GM12874 (cell line): ENCODE measurements at regions not wholly inside any gene's neighbourhood (a gene's known extent, or its start where the extent isn't known, plus 50 kb on each side); places are given as distances from the start of the nearest gene placed in this dataset.

Experiments
- TF ChIP-seq, protein P1 (sequence below): IDR thresholded peaks from 2 replicates; pipeline ENCODE4 v1.5.1; 2011; ENCODE audit warnings: low read depth, mild to moderate bottlenecking, control low read depth, low read length, moderate library complexity; ENCODE audit not compliant: insufficient read depth

DNA sequence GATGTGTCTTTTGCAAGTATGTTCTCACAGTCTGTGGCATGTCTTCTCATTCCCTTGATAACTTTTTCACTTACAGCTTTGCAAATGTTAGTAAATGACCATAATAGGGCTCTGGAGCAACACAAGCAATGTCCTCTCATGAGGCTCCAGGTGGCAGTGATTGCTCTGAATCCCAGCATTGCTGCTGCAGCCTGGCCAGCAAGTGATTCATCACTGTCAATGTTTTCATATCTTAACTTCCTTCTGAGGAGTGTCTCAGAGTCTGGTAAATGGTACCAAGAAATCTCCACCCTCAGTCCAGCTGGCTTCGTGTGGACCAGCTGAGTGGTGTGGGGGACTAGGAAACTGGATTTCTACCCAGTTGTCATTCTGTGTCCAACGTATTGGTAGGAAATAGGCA lies 139.6 kb downstream of the MYLK4 start:
- TF ChIP-seq, protein P1, sequence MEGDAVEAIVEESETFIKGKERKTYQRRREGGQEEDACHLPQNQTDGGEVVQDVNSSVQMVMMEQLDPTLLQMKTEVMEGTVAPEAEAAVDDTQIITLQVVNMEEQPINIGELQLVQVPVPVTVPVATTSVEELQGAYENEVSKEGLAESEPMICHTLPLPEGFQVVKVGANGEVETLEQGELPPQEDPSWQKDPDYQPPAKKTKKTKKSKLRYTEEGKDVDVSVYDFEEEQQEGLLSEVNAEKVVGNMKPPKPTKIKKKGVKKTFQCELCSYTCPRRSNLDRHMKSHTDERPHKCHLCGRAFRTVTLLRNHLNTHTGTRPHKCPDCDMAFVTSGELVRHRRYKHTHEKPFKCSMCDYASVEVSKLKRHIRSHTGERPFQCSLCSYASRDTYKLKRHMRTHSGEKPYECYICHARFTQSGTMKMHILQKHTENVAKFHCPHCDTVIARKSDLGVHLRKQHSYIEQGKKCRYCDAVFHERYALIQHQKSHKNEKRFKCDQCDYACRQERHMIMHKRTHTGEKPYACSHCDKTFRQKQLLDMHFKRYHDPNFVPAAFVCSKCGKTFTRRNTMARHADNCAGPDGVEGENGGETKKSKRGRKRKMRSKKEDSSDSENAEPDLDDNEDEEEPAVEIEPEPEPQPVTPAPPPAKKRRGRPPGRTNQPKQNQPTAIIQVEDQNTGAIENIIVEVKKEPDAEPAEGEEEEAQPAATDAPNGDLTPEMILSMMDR: no peak

DNA sequence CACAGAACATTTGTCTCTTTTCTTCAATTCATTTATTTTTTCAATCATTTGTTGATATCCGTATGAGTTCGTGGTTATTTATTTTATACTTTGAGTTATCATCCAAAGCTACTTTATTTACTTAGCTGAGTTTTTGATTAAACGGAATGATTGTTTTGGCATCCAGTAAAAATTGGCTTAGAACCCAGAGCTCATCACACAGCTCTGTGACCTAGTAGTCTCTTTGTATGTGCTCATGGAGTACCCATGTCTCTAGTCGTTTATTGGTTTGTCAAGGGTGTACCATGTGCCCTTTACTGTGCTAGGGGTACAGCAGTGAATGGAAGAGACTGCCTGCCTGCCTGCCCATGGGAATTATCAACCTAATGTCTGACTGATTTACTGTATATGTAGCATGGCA lies 142.2 kb downstream of the MYLK4 start:
- TF ChIP-seq, protein P1: no peak

DNA sequence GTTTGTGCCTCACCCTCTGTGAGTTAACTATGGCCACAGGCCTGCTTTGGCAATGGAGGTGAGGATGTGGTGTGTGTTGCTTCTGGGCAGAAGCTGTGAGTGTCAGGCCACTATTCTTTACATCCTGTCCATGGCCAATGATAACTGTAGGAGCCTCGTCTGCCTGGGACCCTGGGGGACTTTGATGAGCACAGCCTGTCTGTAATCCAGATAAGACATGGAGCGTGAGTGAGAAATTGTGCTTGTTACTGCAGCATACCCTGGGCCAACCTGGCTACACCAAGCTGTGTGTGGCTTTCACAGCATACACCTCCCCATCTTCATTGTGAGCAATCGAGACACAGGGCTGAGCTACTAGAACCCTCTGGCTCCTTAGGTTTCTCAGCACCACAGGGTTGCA lies 150.4 kb downstream of the MYLK4 start:
- TF ChIP-seq, protein P1: no peak

DNA sequence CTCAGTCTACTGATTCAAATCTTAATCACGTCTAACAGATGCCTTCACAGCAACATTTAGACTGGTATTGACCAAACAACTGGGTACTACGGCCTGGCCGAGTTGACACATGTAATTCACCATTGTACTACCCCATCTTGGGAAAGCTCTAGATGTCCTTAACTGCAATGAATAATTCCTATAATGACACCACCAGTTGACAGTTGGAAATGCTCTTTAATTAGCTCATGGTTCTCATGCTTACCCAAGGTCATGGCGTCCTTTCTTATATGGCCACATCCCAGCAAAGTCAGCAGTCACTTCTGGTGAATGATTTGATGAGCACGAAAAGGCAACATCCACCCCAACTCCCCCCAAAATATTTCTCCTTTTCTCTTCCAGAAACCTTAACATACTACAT lies 150.9 kb downstream of the MYLK4 start:
- TF ChIP-seq, protein P1: no peak

DNA sequence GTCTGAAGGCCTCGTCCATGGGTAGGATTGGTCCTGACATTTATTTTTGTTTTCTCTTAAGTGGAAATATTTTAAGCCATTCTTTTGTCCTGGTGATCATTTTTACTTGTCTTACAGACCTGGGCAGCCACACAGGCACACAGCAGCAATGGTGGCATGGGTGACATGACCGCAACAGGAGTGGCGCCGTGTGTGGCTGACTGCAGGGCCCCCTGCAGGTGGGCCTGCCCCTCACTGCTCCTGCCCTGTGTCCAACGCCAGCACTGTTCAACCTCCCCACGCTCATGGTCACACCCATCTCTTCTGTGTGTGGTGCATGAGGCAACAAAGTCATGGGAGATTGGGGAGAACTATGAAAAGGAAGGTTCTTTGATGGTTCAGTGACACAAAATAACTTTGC lies 151.9 kb downstream of the MYLK4 start:
- TF ChIP-seq, protein P1: 0 out of 2 replicates have a peak, but pooled peaks have one; percentile 4

DNA sequence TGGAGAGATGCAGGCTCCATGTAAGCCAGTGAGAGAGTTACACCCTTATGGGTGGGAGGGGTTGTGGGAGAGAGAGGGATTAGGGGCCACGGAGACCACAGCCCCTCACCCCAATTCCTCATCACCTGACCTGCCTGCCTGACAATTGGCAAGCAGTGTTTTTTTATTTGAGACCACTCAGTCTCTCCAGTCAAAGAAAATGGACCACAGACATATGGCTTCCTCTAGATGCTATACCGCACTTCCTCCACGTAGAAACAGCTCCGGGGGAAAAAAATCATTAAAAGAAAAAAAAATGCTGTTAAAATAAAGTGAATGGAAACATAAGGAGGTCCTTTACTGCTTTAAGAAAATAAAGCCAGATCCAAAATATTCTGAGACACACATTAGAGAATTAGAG lies 152.7 kb downstream of the MYLK4 start:
- TF ChIP-seq, protein P1: no peak

DNA sequence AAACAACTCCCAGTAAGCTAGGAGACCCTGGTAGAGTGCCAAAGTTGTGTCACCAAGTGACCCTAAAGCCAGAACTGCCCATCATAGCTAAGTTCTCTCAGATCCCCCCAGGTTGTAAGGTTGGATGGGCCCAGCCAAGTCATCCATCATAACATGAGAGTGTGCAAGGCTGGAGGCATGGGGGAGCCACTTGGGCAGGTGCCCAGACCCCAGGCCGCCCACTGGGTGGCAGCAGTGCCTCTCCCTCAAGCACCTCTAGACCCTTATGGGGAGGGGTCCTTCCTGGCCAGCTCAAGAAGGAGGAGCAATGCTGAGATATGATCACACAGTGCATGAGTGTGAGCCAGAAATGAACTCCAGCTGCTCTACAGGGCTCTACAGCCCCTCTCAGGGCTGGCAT lies 154.5 kb downstream of the MYLK4 start:
- TF ChIP-seq, protein P1: peak; percentile 36

DNA sequence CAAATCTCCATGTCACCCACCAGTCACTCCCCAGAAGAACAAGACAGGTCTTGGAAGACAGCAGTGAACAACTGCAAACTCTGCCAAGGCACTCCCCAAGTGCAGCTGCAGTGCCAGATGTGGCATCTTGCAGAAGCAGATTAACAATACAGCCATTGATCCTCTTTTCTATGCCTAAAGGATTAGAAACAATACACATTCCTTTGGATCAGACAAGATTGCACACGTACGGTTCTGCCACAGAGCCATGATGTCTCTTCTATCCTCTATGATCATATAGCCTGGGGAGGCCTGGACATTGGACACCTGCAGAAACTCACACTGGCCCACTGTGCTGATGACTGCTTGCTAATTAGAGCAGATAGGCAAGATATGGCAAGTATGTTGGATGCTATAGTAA lies 155.9 kb downstream of the MYLK4 start:
- TF ChIP-seq, protein P1: no peak
